ENCODE measurements at regions not wholly inside any gene's neighbourhood (a gene's known extent, or its start where the extent isn't known, plus 50 kb on each side); places are given as distances from the start of the nearest gene placed in this dataset.

GRCh38 chr1:57686306-57686705, 262.4 kb upstream of the DAB1 start:
- DNase-seq: no peak

- no peak for DNase-seq
These were observed 259.4 kb upstream of the DAB1 start for GRCh38 chr1:57683037-57683942.

GRCh38 chr1:57678138-57678537, 254.3 kb upstream of the DAB1 start:
- no peak for DNase-seq

- DNase-seq: no peak
These were observed 251.9 kb upstream of the DAB1 start for GRCh38 chr1:57675776-57676175.

GRCh38 chr1:57674801-57675200, 250.9 kb upstream of the DAB1 start:
- DNase-seq: no peak

- no peak for DNase-seq
These were observed 248.7 kb upstream of the DAB1 start for GRCh38 chr1:57672346-57673140.

GRCh38 chr1:57671750-57672149, 247.9 kb upstream of the DAB1 start:
- DNase-seq: no peak

GRCh38 chr1:57659804-57660203, 235.9 kb upstream of the DAB1 start:
- no peak for DNase-seq

- DNase-seq: no peak
These were observed 231.3 kb upstream of the DAB1 start for GRCh38 chr1:57655161-57655560.

GRCh38 chr1:57644667-57645066, 220.8 kb upstream of the DAB1 start:
- DNase-seq: no peak

- DNase-seq: no peak
These were observed 214.4 kb upstream of the DAB1 start for GRCh38 chr1:57638239-57638638.

- DNase-seq: no peak
These were observed 213.3 kb upstream of the DAB1 start for GRCh38 chr1:57637155-57637554.

- DNase-seq: no peak
These were observed 210.0 kb upstream of the DAB1 start for GRCh38 chr1:57633881-57634280.

GRCh38 chr1:57633056-57633455, 209.2 kb upstream of the DAB1 start:
- DNase-seq: no peak

GRCh38 chr1:57632401-57632800, 208.5 kb upstream of the DAB1 start:
- DNase-seq: no peak

GRCh38 chr1:57627612-57628011, 203.8 kb upstream of the DAB1 start:
- DNase-seq: no peak

- no peak for DNase-seq
These were observed 200.1 kb upstream of the DAB1 start for GRCh38 chr1:57623791-57624538.

- DNase-seq: no peak
These were observed 199.4 kb upstream of the DAB1 start for GRCh38 chr1:57623039-57623790.

- no peak for DNase-seq
These were observed 197.9 kb upstream of the DAB1 start for GRCh38 chr1:57621776-57622175.

GRCh38 chr1:57620605-57621004, 196.7 kb upstream of the DAB1 start:
- no peak for DNase-seq

- no peak for DNase-seq
These were observed 193.1 kb upstream of the DAB1 start for GRCh38 chr1:57616921-57617320.

- no peak for DNase-seq
These were observed 192.1 kb upstream of the DAB1 start for GRCh38 chr1:57615956-57616355.

- DNase-seq: no peak
These were observed 189.0 kb upstream of the DAB1 start for GRCh38 chr1:57612833-57613232.
